ENCODE measurements at regions not wholly inside any gene's neighbourhood (a gene's known extent, or its start where the extent isn't known, plus 50 kb on each side); places are given as distances from the start of the nearest gene placed in this dataset.

- no peak for TF ChIP-seq CTCF (IDR thresholded peaks at IDR 0.05; ENCODE audit: insufficient read depth, low read length, poor library complexity, severe bottlenecking)
- Histone ChIP-seq H3K36me3 (ENCODE audit: control insufficient read depth, insufficient read depth, low read length) (no peaks in the 10 kb centered on the region), H3K27me3 (replicated peaks; ENCODE audit: control insufficient read depth, insufficient read depth, low read length) (no peaks in the 10 kb centered on the region), H3K4me3 (replicated peaks; ENCODE audit: low read depth, low read length) (no peak overlapping the region)
- no peak for DNase-seq (ENCODE audit: extremely low read depth, insufficient read length)
These were observed 253.1 kb downstream of the TLR4 start for GRCh38 chr9:117957267-117957666.

GRCh38 chr9:117958726-117959125, 254.5 kb downstream of the TLR4 start:
- no peak for DNase-seq (ENCODE audit: extremely low read depth, insufficient read length)
- TF ChIP-seq CTCF (IDR thresholded peaks at IDR 0.05; ENCODE audit: insufficient read depth, low read length, poor library complexity, severe bottlenecking), result no peak
- Histone ChIP-seq H3K4me3 (replicated peaks; ENCODE audit: low read depth, low read length) (no peak overlapping the region), H3K36me3 (ENCODE audit: control insufficient read depth, insufficient read depth, low read length) (no peaks in the 10 kb centered on the region), H3K27me3 (replicated peaks; ENCODE audit: control insufficient read depth, insufficient read depth, low read length) (no peaks in the 10 kb centered on the region)

- H3K4me3 ChIP-seq (replicated peaks; ENCODE audit: low read depth, low read length), result no peak overlapping the region
- no peaks in the 10 kb centered on the region for H3K36me3 ChIP-seq (ENCODE audit: control insufficient read depth, insufficient read depth, low read length)
- no peaks in the 10 kb centered on the region for H3K27me3 ChIP-seq (replicated peaks; ENCODE audit: control insufficient read depth, insufficient read depth, low read length)
- no peak for TF ChIP-seq CTCF (IDR thresholded peaks at IDR 0.05; ENCODE audit: insufficient read depth, low read length, poor library complexity, severe bottlenecking)
- DNase-seq (ENCODE audit: extremely low read depth, insufficient read length), result no peak
These were observed 259.4 kb downstream of the TLR4 start for GRCh38 chr9:117963493-117964090.

GRCh38 chr9:117970276-117971050, 266.3 kb downstream of the TLR4 start:
- H3K27me3 ChIP-seq (replicated peaks; ENCODE audit: control insufficient read depth, insufficient read depth, low read length), result no peaks in the 10 kb centered on the region
- no peak for DNase-seq (ENCODE audit: extremely low read depth, insufficient read length)
- TF ChIP-seq CTCF (IDR thresholded peaks at IDR 0.05; ENCODE audit: insufficient read depth, low read length, poor library complexity, severe bottlenecking), result no peak

GRCh38 chr9:117974108-117974507, 269.9 kb downstream of the TLR4 start:
- no peak for TF ChIP-seq CTCF (IDR thresholded peaks at IDR 0.05; ENCODE audit: insufficient read depth, low read length, poor library complexity, severe bottlenecking)
- H3K36me3 ChIP-seq (ENCODE audit: control insufficient read depth, insufficient read depth, low read length), result no peaks in the 10 kb centered on the region
- no peaks in the 10 kb centered on the region for H3K27me3 ChIP-seq (replicated peaks; ENCODE audit: control insufficient read depth, insufficient read depth, low read length)
- DNase-seq (ENCODE audit: extremely low read depth, insufficient read length), result no peak
- H3K4me3 ChIP-seq (replicated peaks; ENCODE audit: low read depth, low read length), result no peak overlapping the region

More at GRCh38 chr9:117970276-117971050, 266.3 kb downstream of the TLR4 start:
- Histone ChIP-seq H3K4me3 (replicated peaks; ENCODE audit: low read depth, low read length) (no peak overlapping the region), H3K36me3 (ENCODE audit: control insufficient read depth, insufficient read depth, low read length) (no peaks in the 10 kb centered on the region)
